Mucosa of descending colon (tissue), 3 donors: ENCODE measurements at regions not wholly inside any gene's neighbourhood (a gene's known extent, or its start where the extent isn't known, plus 50 kb on each side); places are given as distances from the start of the nearest gene placed in this dataset.

Experiments used
- ATAC-seq: fragments of 200-7000 bp; cut with Tn5 transposase; one replicate; pipeline ENCODE4 v1.9.1; 2020; ENCODE audit warnings: mild to moderate bottlenecking, moderate library complexity
- DNase-seq, 3 donors: peaks; one replicate each; pipeline ENCODE4 v3.0.0-alpha.2; 2020
- H3K36me3 ChIP-seq: fragments of 200-600 bp; one replicate; pipeline ENCODE4 v1.8.0; 2021; ENCODE audit warnings: low read depth, mild to moderate bottlenecking
- H3K4me1 ChIP-seq: fragments of 200-600 bp; one replicate; pipeline ENCODE4 v1.8.0; 2021; ENCODE audit warnings: low read depth, mild to moderate bottlenecking
- H3K4me3 ChIP-seq: fragments of 200-600 bp; one replicate; pipeline ENCODE4 v1.8.0; 2021; ENCODE audit warnings: mild to moderate bottlenecking
- H3K9me3 ChIP-seq: fragments of 200-600 bp; one replicate; pipeline ENCODE4 v1.8.0; 2021; ENCODE audit warnings: mild to moderate bottlenecking
- CTCF ChIP-seq: fragments of 200-600 bp; IDR thresholded peaks from one replicate; pipeline ENCODE4 v1.8.0; 2022; ENCODE audit warnings: antibody characterized with exemption, mild to moderate bottlenecking
- intact Hi-C, 2 donors: fragments of 100-400 bp; cut with DNase I in 1 of 2; cut with micrococcal nuclease in 1 of 2; formaldehyde crosslinking; loops; one replicate each; pipeline versions ENCODE4 v1.11.0 to v1.11.1; 2022; cut with DNase I, micrococcal nuclease
- donor health status: DM: no; HTN: no; CAD: no; lungs with moderate emphysema.
- donor health status: DM: no; HTN: no; CAD: no.
- donor health status: DM: no; HTN: yes; CAD: no.

- intact Hi-C loops: loop anchor here in 1 of 2 donors (10.0 kb wide), 1 partner anchor 615 kb away; no protein-coding TSS in a partner anchor
- no peak for DNase-seq
- no peak for ATAC-seq
- Histone ChIP-seq H3K36me3 (no peaks in the 10 kb centered on the region), H3K4me1 (no peaks in the 10 kb centered on the region), H3K9me3 (no peaks in the 10 kb centered on the region), H3K4me3 (no peak overlapping the region)
- TF ChIP-seq CTCF: no peak
Observed at GRCh38 chr2:235129850-235130249, 178.0 kb downstream of the SH3BP4 start.

- no peaks in the 10 kb centered on the region for H3K9me3 ChIP-seq
- no peaks in the 10 kb centered on the region for H3K4me1 ChIP-seq
- no peak overlapping the region for H3K4me3 ChIP-seq
- no peak for DNase-seq
- no peaks in the 10 kb centered on the region for H3K36me3 ChIP-seq
- no peak for TF ChIP-seq CTCF
- intact Hi-C loops: loop anchor here in 1 of 2 donors (10.0 kb wide), 1 partner anchor 613 kb away; no protein-coding TSS in a partner anchor
- ATAC-seq: no peak
Observed at GRCh38 chr2:235131334-235132305, 179.8 kb downstream of the SH3BP4 start.

GRCh38 chr2:235132651-235133050 is 180.8 kb downstream of the SH3BP4 start:
- intact Hi-C loops: loop anchor here in 1 of 2 donors (10.0 kb wide), 1 partner anchor 612 kb away; no protein-coding TSS in a partner anchor
- no peak for ATAC-seq
- no peak for TF ChIP-seq CTCF
- Histone ChIP-seq H3K4me3 (no peak overlapping the region), H3K4me1 (no peaks in the 10 kb centered on the region), H3K9me3 (no peaks in the 10 kb centered on the region), H3K36me3 (no peaks in the 10 kb centered on the region)
- DNase-seq: no peak

GRCh38 chr2:235133837-235134236 is 182.0 kb downstream of the SH3BP4 start:
- TF ChIP-seq CTCF: no peak
- Histone ChIP-seq H3K4me3 (no peak overlapping the region), H3K36me3 (no peaks in the 10 kb centered on the region), H3K9me3 (no peaks in the 10 kb centered on the region), H3K4me1 (no peaks in the 10 kb centered on the region)
- DNase-seq: no peak
- ATAC-seq: no peak
- intact Hi-C loops: loop anchor here in 1 of 2 donors (10.0 kb wide), 1 partner anchor 611 kb away; no protein-coding TSS in a partner anchor

- ATAC-seq: no peak
- no peak for TF ChIP-seq CTCF
- Histone ChIP-seq H3K4me1 (no peaks in the 10 kb centered on the region), H3K4me3 (no peak overlapping the region), H3K36me3 (no peaks in the 10 kb centered on the region), H3K9me3 (no peaks in the 10 kb centered on the region)
- intact Hi-C loops: loop anchor here in 1 of 2 donors (10.0 kb wide), 1 partner anchor 610 kb away; no protein-coding TSS in a partner anchor
- DNase-seq: no peak
Observed at GRCh38 chr2:235134420-235134819, 182.6 kb downstream of the SH3BP4 start.
